Keratinocyte (primary cell): ENCODE measurements at regions not wholly inside any gene's neighbourhood (a gene's known extent, or its start where the extent isn't known, plus 50 kb on each side); places are given as distances from the start of the nearest gene placed in this dataset.

Experiments used
- DNase-seq: peaks from one replicate; pipeline ENCODE4 v3.0.0-alpha.2; 2011; ENCODE audit warnings: low read depth, missing footprints, low spot score
- FAIRE-seq: peaks from 2 replicates; lab custom pipeline; 2011; peaks lifted over from hg19 to GRCh38; lab: Jason Lieb, UNC
- H2AFZ ChIP-seq: 2 replicates; pipeline ENCODE4 v1.6.0; 2012; ENCODE audit warnings: low read length, control low read depth, inconsistent platforms; ENCODE audit not compliant: control insufficient read depth
- H3K27ac ChIP-seq: 2 replicates; pipeline ENCODE4 v1.5.1; 2011; ENCODE audit warnings: low read length; ENCODE audit not compliant: control insufficient read depth, insufficient read depth
- H3K27me3 ChIP-seq: 3 replicates; pipeline ENCODE4 v1.6.0; 2011; ENCODE audit warnings: low read length; ENCODE audit not compliant: control insufficient read depth, insufficient read depth; ENCODE audit errors: extremely low read depth
- H3K36me3 ChIP-seq, 2 experiments: 2 replicates in 1 of 2; 3 replicates in 1 of 2; pipeline ENCODE4 v1.5.1; 2011; ENCODE audit warnings: low read length in 2 of 2, mild to moderate bottlenecking in 1 of 2; ENCODE audit not compliant: control insufficient read depth in 2 of 2, insufficient read depth in 2 of 2; ENCODE audit errors: extremely low read depth in 1 of 2
- H3K4me1 ChIP-seq: 3 replicates; pipeline ENCODE4 v1.5.1; 2011; ENCODE audit warnings: low read length; ENCODE audit not compliant: control insufficient read depth, insufficient read depth; ENCODE audit errors: extremely low read depth
- H3K4me2 ChIP-seq: 3 replicates; pipeline ENCODE4 v1.6.0; 2011; ENCODE audit warnings: low read depth, low read length; ENCODE audit not compliant: control insufficient read depth, insufficient read depth; ENCODE audit errors: extremely low read depth
- H3K4me3 ChIP-seq, 3 experiments: fragments of 200-600 bp in 1 of 3; sonication (generic) in 1 of 3; 2 replicates in 2 of 3; 3 replicates in 1 of 3; pipeline ENCODE4 v1.5.1; 2011 to 2016; ENCODE audit warnings: low read length in 3 of 3, mild to moderate bottlenecking in 3 of 3, control low read depth in 2 of 3, inconsistent platforms in 1 of 3, low read depth in 1 of 3, mixed read lengths in 1 of 3, mixed run types in 1 of 3, moderate library complexity in 1 of 3; ENCODE audit not compliant: control insufficient read depth in 2 of 3, insufficient read depth in 2 of 3; ENCODE audit errors: extremely low read depth in 1 of 3
- H3K79me2 ChIP-seq: 2 replicates; pipeline ENCODE4 v1.6.0; 2012; ENCODE audit warnings: low read length; ENCODE audit not compliant: control insufficient read depth, insufficient read depth
- H3K9ac ChIP-seq: 3 replicates; pipeline ENCODE4 v1.6.0; 2011; ENCODE audit warnings: low read length; ENCODE audit not compliant: control insufficient read depth, insufficient read depth; ENCODE audit errors: extremely low read depth
- H3K9me1 ChIP-seq: 3 replicates; pipeline ENCODE4 v1.6.0; 2011; ENCODE audit warnings: low read length; ENCODE audit not compliant: control insufficient read depth, insufficient read depth; ENCODE audit errors: extremely low read depth
- H3K9me3 ChIP-seq: 2 replicates; pipeline ENCODE4 v1.5.1; 2012; ENCODE audit warnings: low read depth, low read length; ENCODE audit not compliant: control insufficient read depth
- H4K20me1 ChIP-seq: 3 replicates; pipeline ENCODE4 v1.6.0; 2011; ENCODE audit warnings: low read length; ENCODE audit not compliant: control insufficient read depth, insufficient read depth; ENCODE audit errors: extremely low read depth
- EZH2 ChIP-seq: IDR thresholded peaks from one replicate; pipeline ENCODE4 v1.6.1; 2012; ENCODE audit warnings: inconsistent platforms, mild to moderate bottlenecking, low read length, moderate library complexity
- dilution Hi-C: fragments of 300-500 bp; cut with MboI; formaldehyde crosslinking; loops from one replicate; pipeline ENCODE4 v1.7.0; 2020; ENCODE audit warnings: low sequenced_read_pairs; ENCODE audit not compliant: extremely low pct_ligation_motif_present
- TF ChIP-seq, protein P1 (sequence below), 3 experiments: IDR thresholded peaks in 1 of 3; conservative IDR thresholded peaks in 1 of 3; optimal IDR thresholded peaks in 1 of 3; 2 replicates in 2 of 3; 3 replicates in 1 of 3; pipeline versions ENCODE3 to v1.5.1; 2011; ENCODE audit warnings: low read length in 3 of 3, mild to moderate bottlenecking in 3 of 3, moderate library complexity in 2 of 3, control low read depth in 1 of 3, inconsistent platforms in 1 of 3; ENCODE audit not compliant: insufficient read depth in 2 of 3; ENCODE audit errors: extremely low read depth in 1 of 3

DNA sequence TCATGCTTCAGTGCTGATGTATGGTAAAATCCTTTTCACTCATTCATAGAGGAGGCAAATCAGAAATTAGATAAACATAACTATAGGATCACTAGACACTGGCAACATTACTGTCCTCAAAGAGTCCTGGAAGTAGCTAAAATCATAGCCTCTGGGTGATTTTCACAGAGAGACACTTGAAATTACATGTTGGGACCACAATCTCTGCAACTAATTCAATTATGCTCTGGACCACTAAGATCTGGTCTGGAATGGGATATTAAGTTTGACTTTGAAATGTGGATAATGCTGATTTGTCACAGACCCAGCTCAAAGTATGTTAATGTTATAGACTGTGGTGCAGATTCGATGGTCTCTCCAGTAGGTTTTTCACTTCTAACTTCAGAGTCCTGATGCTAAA lies 214.6 kb upstream of the CCNH start:
- H3K27ac ChIP-seq = no peak overlapping the region
- no peaks in the 10 kb centered on the region for H3K27me3 ChIP-seq
- H3K36me3 ChIP-seq = no peaks in the 10 kb centered on the region
- H4K20me1 ChIP-seq = no peaks in the 10 kb centered on the region
- no peak for TF ChIP-seq EZH2
- TF ChIP-seq, protein P1, sequence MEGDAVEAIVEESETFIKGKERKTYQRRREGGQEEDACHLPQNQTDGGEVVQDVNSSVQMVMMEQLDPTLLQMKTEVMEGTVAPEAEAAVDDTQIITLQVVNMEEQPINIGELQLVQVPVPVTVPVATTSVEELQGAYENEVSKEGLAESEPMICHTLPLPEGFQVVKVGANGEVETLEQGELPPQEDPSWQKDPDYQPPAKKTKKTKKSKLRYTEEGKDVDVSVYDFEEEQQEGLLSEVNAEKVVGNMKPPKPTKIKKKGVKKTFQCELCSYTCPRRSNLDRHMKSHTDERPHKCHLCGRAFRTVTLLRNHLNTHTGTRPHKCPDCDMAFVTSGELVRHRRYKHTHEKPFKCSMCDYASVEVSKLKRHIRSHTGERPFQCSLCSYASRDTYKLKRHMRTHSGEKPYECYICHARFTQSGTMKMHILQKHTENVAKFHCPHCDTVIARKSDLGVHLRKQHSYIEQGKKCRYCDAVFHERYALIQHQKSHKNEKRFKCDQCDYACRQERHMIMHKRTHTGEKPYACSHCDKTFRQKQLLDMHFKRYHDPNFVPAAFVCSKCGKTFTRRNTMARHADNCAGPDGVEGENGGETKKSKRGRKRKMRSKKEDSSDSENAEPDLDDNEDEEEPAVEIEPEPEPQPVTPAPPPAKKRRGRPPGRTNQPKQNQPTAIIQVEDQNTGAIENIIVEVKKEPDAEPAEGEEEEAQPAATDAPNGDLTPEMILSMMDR (optimal IDR thresholded peaks at IDR 0.05 in 1 of 3, IDR thresholded peaks at IDR 0.05 in 1 of 3, conservative IDR thresholded peaks at IDR 0.05 in 1 of 3; ENCODE audit: extremely low read depth in 1 of 3, insufficient read depth in 2 of 3, low read length in 3 of 3) = no peak
- H2AFZ ChIP-seq = no peak overlapping the region
- no peaks in the 10 kb centered on the region for H3K9me3 ChIP-seq
- H3K79me2 ChIP-seq = no peaks in the 10 kb centered on the region
- no peaks in the 10 kb centered on the region for H3K4me1 ChIP-seq
- no peak overlapping the region for H3K4me2 ChIP-seq
- dilution Hi-C loops = no loop called here
- no peaks in the 10 kb centered on the region for H3K9me1 ChIP-seq
- H3K4me3 ChIP-seq = no peak overlapping the region
- no peak overlapping the region for H3K9ac ChIP-seq
- no peak for DNase-seq
- no peak for FAIRE-seq

DNA sequence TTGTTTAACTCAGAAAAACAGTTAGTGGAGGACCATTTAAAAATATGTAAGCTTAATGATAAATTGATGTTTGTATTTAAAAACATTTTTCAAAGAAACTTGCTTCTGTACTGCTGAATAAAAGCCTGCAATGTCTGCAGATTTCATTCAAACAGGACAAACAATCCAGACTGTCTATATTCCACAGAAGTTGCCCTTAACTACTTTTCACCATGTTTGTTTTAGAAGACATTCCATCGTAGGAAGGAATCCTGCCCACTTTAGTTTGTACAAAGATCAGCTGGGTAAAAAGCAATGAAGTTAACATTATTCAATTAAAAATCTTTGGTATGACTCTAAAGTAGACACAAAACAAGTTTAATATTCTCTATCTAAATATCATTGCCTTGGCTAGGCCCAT lies 195.7 kb upstream of the CCNH start:
- Histone ChIP-seq H3K9me1 (no peaks in the 10 kb centered on the region), H3K4me2 (no peak overlapping the region), H3K9ac (no peak overlapping the region), H3K9me3 (no peaks in the 10 kb centered on the region), H4K20me1 (no peaks in the 10 kb centered on the region), H3K27ac (no peak overlapping the region), H3K79me2 (no peaks in the 10 kb centered on the region), H3K36me3 (no peaks in the 10 kb centered on the region), H3K27me3 (no peaks in the 10 kb centered on the region), H3K4me3 (no peak overlapping the region), H2AFZ (no peak overlapping the region), H3K4me1 (no peaks in the 10 kb centered on the region)
- dilution Hi-C loops = no loop called here
- no peak for FAIRE-seq
- DNase-seq = no peak
- TF ChIP-seq EZH2 = no peak
- TF ChIP-seq, protein P1 (optimal IDR thresholded peaks at IDR 0.05 in 1 of 3, IDR thresholded peaks at IDR 0.05 in 1 of 3, conservative IDR thresholded peaks at IDR 0.05 in 1 of 3; ENCODE audit: extremely low read depth in 1 of 3, insufficient read depth in 2 of 3, low read length in 3 of 3) = no peak
